ENCODE measurements at regions not wholly inside any gene's neighbourhood (a gene's known extent, or its start where the extent isn't known, plus 50 kb on each side); places are given as distances from the start of the nearest gene placed in this dataset.

DNA sequence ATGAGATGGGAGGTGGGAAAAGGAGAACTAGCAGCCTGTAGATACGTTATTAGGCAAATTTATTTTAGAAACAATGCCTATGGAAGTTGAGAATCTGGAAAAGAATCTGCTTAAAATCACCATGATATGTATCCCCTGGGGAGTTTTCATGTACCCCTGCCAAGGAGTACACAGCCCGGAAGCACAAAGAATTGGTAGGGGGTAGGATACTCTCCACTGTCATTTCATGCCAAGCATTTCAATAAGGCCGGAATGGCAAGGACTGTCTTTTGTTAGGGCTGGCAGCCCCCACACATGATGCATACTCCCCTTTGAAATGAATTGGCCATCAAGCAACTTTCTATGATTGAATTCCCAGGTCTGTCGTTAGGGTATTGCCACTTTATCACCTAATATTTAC lies 111.5 kb upstream of the APP start:
- no peak for TF ChIP-seq GATA2 (IDR thresholded peaks at IDR 0.05; ENCODE audit: low read depth, low read length)
- no peak for TF ChIP-seq GATA3 (IDR thresholded peaks at IDR 0.05; ENCODE audit: low read depth, low read length)

DNA sequence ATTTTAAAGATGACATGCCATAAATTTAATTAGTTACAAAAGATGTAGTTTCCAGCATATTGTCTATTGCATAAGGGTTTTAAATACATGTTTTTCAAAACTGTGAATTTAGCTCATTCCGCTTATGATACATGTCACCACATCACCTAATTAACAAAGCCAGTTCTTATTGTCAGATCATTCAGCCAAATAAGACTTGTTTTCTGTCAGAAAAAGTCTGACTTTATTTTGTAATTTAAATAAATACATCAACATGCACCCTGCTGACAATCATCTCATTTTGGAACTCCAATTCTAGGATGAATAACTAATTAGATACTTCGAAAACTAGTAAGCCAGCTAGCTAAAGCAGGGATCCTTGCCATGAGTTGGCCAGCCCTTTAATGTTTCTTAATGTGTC lies 110.9 kb upstream of the APP start:
- TF ChIP-seq GATA3 (IDR thresholded peaks at IDR 0.05; ENCODE audit: low read depth, low read length) (no peak), GATA2 (IDR thresholded peaks at IDR 0.05; ENCODE audit: low read depth, low read length) (no peak)

DNA sequence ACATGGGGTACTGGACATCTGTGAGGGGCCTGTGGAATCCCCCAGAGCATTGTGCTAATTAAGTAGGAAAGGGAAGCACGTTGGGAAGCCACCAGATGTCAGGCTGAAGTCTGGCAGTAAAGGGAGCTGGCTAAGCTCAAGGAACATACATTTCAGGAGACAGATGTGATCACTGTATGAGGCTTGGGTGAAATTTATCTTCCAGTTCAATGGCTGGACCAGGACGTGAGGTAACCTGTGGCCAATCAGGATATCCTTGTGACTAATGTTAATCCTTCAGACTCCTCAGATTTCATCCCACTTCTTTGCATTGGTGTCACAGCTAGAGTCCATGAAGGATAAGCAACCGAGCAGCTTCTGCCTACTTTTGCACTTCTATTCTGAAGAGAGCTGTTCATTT lies 110.2 kb upstream of the APP start:
- TF ChIP-seq GATA3 (IDR thresholded peaks at IDR 0.05; ENCODE audit: low read depth, low read length) (no peak), GATA2 (IDR thresholded peaks at IDR 0.05; ENCODE audit: low read depth, low read length) (no peak)

GRCh38 chr21:26280148-26280547 lies 109.6 kb upstream of the APP start:
- TF ChIP-seq GATA3 (IDR thresholded peaks at IDR 0.05; ENCODE audit: low read depth, low read length) = no peak
- TF ChIP-seq GATA2 (IDR thresholded peaks at IDR 0.05; ENCODE audit: low read depth, low read length) = no peak

- TF ChIP-seq GATA3 (IDR thresholded peaks at IDR 0.05; ENCODE audit: low read depth, low read length) = no peak
- TF ChIP-seq GATA2 (IDR thresholded peaks at IDR 0.05; ENCODE audit: low read depth, low read length) = no peak
Observed at GRCh38 chr21:26275801-26276200, 105.2 kb upstream of the APP start.

GRCh38 chr21:26273686-26274313 lies 103.2 kb upstream of the APP start:
- no peak for TF ChIP-seq GATA3 (IDR thresholded peaks at IDR 0.05; ENCODE audit: low read depth, low read length)
- TF ChIP-seq GATA2 (IDR thresholded peaks at IDR 0.05; ENCODE audit: low read depth, low read length) = no peak

GRCh38 chr21:26267389-26267788 lies 96.8 kb upstream of the APP start:
- TF ChIP-seq GATA3 (IDR thresholded peaks at IDR 0.05; ENCODE audit: low read depth, low read length) (no peak), GATA2 (IDR thresholded peaks at IDR 0.05; ENCODE audit: low read depth, low read length) (no peak)

- TF ChIP-seq GATA3 (IDR thresholded peaks at IDR 0.05; ENCODE audit: low read depth, low read length) = peak; percentile 74
- TF ChIP-seq GATA2 (IDR thresholded peaks at IDR 0.05; ENCODE audit: low read depth, low read length) = peak; percentile 72
Observed at GRCh38 chr21:26246073-26246472, 75.5 kb upstream of the APP start.

GRCh38 chr21:26245428-26245827 lies 74.9 kb upstream of the APP start:
- TF ChIP-seq GATA2 (IDR thresholded peaks at IDR 0.05; ENCODE audit: low read depth, low read length) (no peak), GATA3 (IDR thresholded peaks at IDR 0.05; ENCODE audit: low read depth, low read length) (no peak)

DNA sequence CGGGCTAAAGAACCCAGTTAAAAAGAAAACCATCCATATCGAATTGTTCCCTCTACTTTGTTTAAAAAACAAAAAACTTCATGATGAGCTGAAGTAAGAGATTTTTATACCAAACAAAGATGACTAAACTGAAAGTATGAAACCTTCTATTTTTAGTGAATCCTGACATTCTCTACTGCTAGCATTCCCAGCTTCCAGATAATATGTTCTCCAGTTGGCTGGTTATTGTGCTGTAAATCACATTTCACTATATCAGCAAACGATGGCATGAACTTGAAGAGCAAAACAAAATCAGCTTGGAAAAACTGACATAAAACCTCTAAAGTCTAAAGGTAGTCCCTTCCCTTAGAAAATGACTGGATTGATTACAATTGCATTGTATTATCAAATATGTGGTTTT lies 68.1 kb upstream of the APP start:
- TF ChIP-seq GATA2 (IDR thresholded peaks at IDR 0.05; ENCODE audit: low read depth, low read length) (no peak), GATA3 (IDR thresholded peaks at IDR 0.05; ENCODE audit: low read depth, low read length) (no peak)

GRCh38 chr21:26236281-26236680 lies 65.7 kb upstream of the APP start:
- TF ChIP-seq GATA2 (IDR thresholded peaks at IDR 0.05; ENCODE audit: low read depth, low read length) (no peak), GATA3 (IDR thresholded peaks at IDR 0.05; ENCODE audit: low read depth, low read length) (no peak)

- TF ChIP-seq GATA2 (IDR thresholded peaks at IDR 0.05; ENCODE audit: low read depth, low read length) = no peak
Observed at GRCh38 chr21:26227130-26227529, 56.6 kb upstream of the APP start.

DNA sequence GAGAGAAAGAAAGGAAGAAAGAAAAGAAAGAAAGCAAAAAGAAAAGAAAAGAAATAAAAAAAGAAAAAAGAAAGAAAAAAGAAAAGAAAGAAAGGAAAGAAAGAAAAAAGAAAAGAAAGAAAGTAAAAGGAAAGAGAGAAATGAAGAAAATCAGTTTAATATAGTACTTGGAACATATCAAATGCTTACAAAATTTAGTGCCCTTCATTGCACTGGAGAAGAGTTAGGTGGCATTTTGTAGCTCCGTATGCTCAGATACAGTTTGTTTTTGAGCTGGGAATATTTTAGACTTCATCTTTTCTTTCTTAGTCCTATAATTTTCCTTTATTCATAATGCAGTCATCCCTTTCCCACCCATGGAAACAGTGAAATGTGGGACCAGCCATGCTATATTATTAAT lies 56.2 kb upstream of the APP start:
- TF ChIP-seq GATA3 (IDR thresholded peaks at IDR 0.05; ENCODE audit: low read depth, low read length) = no peak
- TF ChIP-seq GATA2 (IDR thresholded peaks at IDR 0.05; ENCODE audit: low read depth, low read length) = no peak

GRCh38 chr21:26225046-26225445 lies 54.5 kb upstream of the APP start:
- TF ChIP-seq GATA2 (IDR thresholded peaks at IDR 0.05; ENCODE audit: low read depth, low read length) (no peak), GATA3 (IDR thresholded peaks at IDR 0.05; ENCODE audit: low read depth, low read length) (no peak)

DNA sequence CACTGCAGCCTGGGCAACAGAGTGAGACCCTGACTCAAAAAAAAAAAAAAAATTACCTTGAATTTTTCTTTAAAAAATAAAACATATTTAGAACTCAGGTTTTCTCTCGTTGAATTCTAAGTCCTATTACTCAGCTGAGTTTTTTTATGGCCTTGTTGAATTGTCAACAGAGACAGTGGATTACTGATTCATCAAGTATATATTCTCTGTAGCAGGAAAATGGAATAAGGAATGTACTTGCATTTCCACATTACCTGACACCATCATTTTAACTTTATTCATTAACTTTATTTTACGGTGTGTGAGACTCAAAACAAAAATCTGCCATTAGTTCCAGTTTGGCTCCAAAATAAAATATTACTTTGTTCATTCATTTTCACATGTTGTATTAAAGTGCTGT lies 53.8 kb upstream of the APP start:
- TF ChIP-seq GATA3 (IDR thresholded peaks at IDR 0.05; ENCODE audit: low read depth, low read length) (no peak), GATA2 (IDR thresholded peaks at IDR 0.05; ENCODE audit: low read depth, low read length) (no peak)
